ENCODE measurements at regions not wholly inside any gene's neighbourhood (a gene's known extent, or its start where the extent isn't known, plus 50 kb on each side); places are given as distances from the start of the nearest gene placed in this dataset.

DNA sequence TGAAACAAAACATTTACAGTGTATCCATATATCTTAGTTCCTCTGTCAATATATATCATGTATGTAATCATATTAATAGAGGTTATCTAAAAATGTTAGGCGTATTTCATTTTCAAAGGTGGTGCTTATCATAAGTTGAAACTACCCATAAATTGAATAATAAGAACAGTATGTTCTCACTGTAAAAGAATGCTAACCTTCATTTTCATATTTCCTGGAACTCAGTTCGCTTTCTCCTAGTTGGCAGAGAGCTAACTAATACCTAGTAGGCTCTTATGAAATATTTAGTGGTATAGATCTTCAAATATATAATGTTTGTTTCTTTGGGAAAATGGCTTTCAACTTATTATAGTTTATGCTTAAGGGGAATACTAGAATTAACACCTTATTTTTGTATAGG lies 118.4 kb downstream of the DISP1 start:
- TF ChIP-seq POU5F1 (IDR thresholded peaks at IDR 0.05; ENCODE audit: low read depth, low read length) (no peak), POLR2AphosphoS5 (IDR thresholded peaks at IDR 0.05; ENCODE audit: low read depth, low read length) (no peak)
- TF ChIP-seq, protein P1, sequence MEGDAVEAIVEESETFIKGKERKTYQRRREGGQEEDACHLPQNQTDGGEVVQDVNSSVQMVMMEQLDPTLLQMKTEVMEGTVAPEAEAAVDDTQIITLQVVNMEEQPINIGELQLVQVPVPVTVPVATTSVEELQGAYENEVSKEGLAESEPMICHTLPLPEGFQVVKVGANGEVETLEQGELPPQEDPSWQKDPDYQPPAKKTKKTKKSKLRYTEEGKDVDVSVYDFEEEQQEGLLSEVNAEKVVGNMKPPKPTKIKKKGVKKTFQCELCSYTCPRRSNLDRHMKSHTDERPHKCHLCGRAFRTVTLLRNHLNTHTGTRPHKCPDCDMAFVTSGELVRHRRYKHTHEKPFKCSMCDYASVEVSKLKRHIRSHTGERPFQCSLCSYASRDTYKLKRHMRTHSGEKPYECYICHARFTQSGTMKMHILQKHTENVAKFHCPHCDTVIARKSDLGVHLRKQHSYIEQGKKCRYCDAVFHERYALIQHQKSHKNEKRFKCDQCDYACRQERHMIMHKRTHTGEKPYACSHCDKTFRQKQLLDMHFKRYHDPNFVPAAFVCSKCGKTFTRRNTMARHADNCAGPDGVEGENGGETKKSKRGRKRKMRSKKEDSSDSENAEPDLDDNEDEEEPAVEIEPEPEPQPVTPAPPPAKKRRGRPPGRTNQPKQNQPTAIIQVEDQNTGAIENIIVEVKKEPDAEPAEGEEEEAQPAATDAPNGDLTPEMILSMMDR (IDR thresholded peaks at IDR 0.05; ENCODE audit: control extremely low read depth in 1 of 3, insufficient read depth in 1 of 3, low read depth in 1 of 3, low read length in 3 of 3) = no peak
